CD1c-positive myeloid dendritic cell (primary cell): ENCODE measurements at regions not wholly inside any gene's neighbourhood (a gene's known extent, or its start where the extent isn't known, plus 50 kb on each side); places are given as distances from the start of the nearest gene placed in this dataset.
"Not testable (repeated sequence)": the region's sequence is repeated elsewhere in the genome, so short reads cannot be mapped to it uniquely, and the experiment has no call there.

Experiments
- DNase-seq: peaks from one replicate; pipeline ENCODE4 v3.0.0-alpha.2; 2016; ENCODE audit errors: extremely low spot score

GRCh38 chr7:67618556-67619162, 622.0 kb downstream of the TYW1 start:
- no peak for DNase-seq

- no peak for DNase-seq
Measured at GRCh38 chr7:67619175-67619574, 622.5 kb downstream of the TYW1 start.

GRCh38 chr7:67620216-67620933, 623.7 kb downstream of the TYW1 start:
- DNase-seq, result no peak

- no peak for DNase-seq
Measured at GRCh38 chr7:67621704-67622103, 625.1 kb downstream of the TYW1 start.

- DNase-seq, result peak; percentile 24
Measured at GRCh38 chr7:67625257-67625737, 628.7 kb downstream of the TYW1 start.

- DNase-seq, result no peak
Measured at GRCh38 chr7:67631476-67631875, 634.8 kb downstream of the TYW1 start.

GRCh38 chr7:67635271-67635670, 638.6 kb downstream of the TYW1 start:
- DNase-seq, result no peak

- no peak for DNase-seq
Measured at GRCh38 chr7:67636348-67637022, 639.9 kb downstream of the TYW1 start.

- no peak for DNase-seq
Measured at GRCh38 chr7:67637023-67637358, 640.4 kb downstream of the TYW1 start.

GRCh38 chr7:67642542-67642941, 645.9 kb downstream of the TYW1 start:
- not testable (repeated sequence) for DNase-seq

GRCh38 chr7:67644151-67644550, 647.5 kb downstream of the TYW1 start:
- no peak for DNase-seq

GRCh38 chr7:67652937-67653336, 656.3 kb downstream of the TYW1 start:
- DNase-seq, result no peak

GRCh38 chr7:67653856-67654454, 657.3 kb downstream of the TYW1 start:
- no peak for DNase-seq

GRCh38 chr7:67654642-67655041, 658.0 kb downstream of the TYW1 start:
- DNase-seq, result no peak

GRCh38 chr7:67655168-67655567, 658.5 kb downstream of the TYW1 start:
- DNase-seq, result no peak

- no peak for DNase-seq
Measured at GRCh38 chr7:67659091-67659490, 662.5 kb downstream of the TYW1 start.

- no peak for DNase-seq
Measured at GRCh38 chr7:67662804-67663203, 666.2 kb downstream of the TYW1 start.

- no peak for DNase-seq
Measured at GRCh38 chr7:67663644-67664043, 667.0 kb downstream of the TYW1 start.

- not testable (repeated sequence) for DNase-seq
Measured at GRCh38 chr7:67666359-67666758, 669.7 kb downstream of the TYW1 start.

GRCh38 chr7:67671006-67671548, 674.4 kb downstream of the TYW1 start:
- DNase-seq, result no peak

- no peak for DNase-seq
Measured at GRCh38 chr7:67673861-67674260, 677.2 kb downstream of the TYW1 start.

GRCh38 chr7:67674862-67675261, 678.2 kb downstream of the TYW1 start:
- not testable (repeated sequence) for DNase-seq
